GM18498 (cell line): ENCODE measurements at regions not wholly inside any gene's neighbourhood (a gene's known extent, or its start where the extent isn't known, plus 50 kb on each side); places are given as distances from the start of the nearest gene placed in this dataset.

Source experiments
- ATAC-seq: cut with Tn5 transposase; IDR thresholded peaks from one replicate; pipeline ENCODE4 v1.9.1; 2021; ENCODE audit warnings: mild to moderate bottlenecking, moderate library complexity; ENCODE audit not compliant: unreplicated experiment

DNA sequence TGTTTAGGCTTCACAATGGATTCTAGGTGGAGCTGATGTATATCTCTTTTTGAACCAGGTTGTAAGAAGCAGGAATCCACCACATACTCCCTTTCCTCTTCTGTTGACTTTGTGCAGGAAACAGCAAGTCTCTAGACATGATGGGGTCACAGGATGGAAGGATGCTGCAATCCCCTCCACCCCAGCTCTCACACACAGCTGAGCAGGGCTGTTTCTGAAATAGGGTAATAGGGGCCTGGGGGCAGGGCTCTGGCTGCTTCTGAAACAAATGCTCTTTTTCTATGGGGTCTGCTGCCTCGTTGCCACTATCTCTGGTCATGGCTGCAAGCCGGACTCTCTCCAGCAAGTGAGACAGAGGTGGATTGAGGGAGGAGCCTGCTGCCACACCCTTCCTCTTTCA, 148.9 kb downstream of the SOX11 start:
- ATAC-seq: no peak

DNA sequence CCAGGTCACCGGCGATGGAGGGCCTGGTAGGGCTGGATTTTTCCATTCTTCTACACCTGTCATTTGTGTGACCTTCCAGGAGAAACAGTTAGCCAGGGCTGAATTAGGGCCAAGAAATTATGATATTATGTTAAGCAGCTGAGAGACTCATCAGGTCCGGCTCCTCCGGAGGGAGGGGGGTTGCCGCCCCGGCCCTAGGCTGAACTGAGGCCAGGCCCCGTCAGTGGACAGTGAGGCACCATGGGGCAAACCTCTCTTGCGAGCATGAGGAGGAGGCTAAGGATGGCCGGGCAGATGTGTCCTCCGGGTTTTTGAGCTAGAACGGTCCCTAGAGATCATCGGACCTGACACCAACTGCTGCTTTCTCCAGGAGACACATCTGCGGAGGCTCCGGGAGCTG, 150.1 kb downstream of the SOX11 start:
- ATAC-seq: no peak

DNA sequence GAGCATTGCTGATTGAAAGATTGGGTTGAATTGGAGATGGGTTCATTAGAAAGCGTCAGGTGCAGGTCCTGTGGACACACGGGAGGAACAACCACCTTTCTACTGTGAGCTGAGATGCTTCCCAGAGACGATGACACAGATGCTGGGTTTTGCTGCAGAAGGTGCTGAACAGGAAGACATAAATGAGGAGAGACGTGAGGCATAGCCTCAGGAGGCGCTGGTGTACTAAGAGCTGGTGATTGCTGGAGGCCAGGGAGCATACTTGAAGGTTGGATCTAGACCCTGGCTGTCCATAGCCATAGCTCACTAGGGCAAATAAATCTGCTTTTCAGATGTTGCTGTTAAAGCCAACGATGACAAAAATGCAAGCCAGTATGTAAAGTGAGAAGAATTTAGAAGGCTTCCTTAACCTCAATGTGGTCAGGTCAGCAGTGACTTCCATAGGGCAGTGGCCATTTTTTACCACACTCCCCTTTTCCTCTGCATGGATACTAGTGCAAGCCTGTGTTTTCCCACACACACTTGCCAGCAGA, 153.7 kb downstream of the SOX11 start:
- no peak for ATAC-seq

DNA sequence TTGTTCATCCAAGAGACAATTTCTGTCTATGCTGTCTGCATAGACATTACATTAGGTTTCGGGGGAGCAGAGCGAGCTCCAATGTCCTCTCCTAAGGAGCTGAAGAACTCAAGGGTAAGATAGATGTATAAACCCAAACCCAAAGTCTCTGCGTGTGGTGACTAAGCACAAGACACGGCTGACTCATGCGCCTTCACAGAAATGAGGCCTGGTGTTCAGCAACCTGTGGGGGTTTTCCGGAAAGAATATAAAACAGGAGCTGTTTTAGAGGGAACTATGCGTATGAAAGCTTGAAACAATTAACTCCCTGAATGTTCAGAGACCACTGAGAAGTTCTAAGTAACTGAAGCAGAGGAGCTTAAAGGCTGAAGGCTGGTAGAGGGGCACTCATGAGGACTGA, 154.7 kb downstream of the SOX11 start:
- no peak for ATAC-seq

DNA sequence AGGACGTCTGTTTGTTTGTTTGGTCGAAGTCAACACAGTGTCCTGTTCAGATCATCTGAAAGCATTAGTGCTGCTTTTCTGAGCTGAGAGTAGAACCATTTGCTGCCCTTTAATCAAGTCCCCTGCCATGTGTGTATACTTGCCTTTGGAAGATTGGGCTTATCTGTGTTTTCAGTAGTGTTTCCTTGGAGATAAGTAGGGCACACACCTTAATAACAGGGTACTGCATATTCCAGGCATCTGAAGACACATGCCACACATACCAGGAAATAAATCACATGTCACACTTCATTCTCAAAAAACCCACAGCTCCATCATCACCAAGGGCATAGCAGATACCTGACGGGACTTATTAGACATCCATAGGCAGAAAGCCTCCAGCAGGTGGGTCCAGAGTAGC, 157.4 kb downstream of the SOX11 start:
- no peak for ATAC-seq

DNA sequence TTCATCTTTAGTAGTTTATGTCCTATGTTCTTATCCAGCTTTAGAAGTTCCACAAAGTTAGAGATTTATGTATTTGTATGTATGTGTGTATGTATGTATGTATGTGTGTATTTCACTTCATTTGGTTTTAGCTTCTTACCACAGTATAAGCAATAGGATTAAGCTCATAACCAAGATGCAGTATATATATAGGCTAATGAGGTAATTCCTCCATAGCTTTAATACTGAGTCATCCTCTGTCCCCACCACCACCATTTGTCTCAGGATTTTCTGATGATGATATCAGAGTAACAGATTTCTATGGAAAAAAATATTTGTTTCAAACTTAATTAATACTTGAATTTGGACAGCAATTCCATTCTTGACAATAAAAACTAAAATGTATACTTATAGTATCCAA, 159.2 kb downstream of the SOX11 start:
- ATAC-seq: no peak

DNA sequence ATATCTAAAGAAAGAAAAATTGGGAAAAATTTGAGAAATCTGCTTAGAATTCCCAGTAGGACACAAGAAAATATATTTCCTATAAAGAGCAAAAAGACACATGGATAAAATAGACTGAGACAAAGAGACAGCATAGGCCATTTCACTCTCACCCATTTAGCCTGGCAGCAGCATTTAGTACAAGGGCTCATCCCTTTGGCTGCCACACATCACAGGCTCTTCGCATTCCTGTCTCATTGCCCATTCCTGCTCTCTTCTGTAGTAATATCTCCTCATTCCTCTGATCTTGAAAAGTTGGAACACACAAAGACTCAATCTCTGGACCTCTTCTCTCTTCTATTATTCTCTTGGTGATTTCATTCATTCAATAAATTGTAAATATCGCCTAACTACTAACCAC, 162.6 kb downstream of the SOX11 start:
- no peak for ATAC-seq

DNA sequence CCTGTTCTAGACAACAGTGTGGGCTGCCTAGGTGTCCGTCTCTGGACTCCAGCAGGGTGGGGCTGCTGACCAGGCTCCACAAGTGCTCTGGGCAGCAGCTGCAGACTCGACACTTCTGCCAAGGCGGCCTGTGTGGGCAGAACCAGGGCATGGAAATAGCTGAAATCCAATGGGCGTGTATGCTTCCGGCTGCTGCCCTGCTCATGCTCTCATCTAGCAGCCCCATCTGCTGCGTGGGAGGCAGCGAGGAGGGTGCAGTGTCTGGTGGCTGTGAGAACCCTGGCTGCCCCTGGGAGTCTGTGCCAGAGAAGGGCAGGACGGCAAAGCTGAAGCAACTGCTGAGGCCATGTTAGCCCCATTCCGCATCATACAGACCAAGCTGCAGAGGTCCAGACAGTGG, 174.9 kb downstream of the SOX11 start:
- ATAC-seq: no peak

DNA sequence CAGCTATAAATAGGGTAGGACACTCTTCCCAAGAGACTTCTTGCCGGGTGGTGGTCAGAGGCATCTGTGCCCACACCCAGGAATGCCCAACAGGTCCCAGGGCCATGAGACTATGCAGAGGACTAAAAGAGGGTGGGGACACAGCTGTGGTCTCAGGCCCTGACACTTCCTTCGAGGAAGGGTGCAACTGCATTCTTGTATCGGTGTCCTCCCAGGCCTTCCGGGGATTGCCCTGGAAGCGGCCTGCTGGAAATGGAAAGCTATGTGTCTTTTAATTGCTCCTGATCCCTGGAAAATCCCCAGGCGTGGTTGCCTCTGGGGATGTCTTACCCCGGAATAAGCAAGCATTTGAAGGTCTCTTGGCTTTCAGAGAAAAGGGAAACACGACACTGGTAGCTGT, 176.7 kb downstream of the SOX11 start:
- ATAC-seq: no peak

DNA sequence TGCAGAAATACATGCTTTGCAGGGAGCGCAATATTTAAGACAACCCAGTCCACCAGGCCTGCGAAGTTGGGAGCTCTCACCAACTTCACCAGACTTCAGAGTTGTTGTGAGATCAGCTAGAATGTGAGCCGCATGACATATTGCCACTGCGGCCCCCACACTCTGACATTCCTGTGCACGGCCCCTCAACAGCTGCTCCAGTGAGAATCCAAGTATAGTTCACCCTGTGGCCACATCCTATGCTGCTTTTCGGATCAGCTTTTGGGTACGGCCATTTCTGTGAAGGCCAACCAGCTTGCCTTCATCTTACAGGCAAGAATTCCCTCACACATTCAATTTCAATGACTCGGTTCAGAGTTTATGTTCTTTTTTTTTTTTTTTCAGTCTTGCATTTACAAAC, 177.8 kb downstream of the SOX11 start:
- ATAC-seq: no peak

DNA sequence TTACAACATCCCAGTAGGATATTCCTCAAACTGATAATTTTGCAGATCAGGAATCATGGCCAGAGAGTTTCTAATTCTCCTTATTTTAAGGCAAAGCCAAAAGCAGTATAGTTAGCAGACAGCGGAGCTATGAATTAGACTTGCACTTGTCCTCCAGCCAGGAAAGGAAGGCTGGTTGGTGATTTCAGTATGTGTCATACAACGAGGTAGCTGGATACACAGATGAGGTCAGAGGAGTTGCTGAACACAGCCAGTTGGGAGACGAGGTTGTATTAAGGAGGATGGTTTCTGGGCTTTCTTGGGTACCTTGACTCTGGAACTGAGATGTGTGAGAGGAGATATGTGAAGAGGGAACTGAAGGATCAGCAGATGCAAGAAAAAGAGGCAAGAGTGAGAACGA, 185.2 kb downstream of the SOX11 start:
- no peak for ATAC-seq

DNA sequence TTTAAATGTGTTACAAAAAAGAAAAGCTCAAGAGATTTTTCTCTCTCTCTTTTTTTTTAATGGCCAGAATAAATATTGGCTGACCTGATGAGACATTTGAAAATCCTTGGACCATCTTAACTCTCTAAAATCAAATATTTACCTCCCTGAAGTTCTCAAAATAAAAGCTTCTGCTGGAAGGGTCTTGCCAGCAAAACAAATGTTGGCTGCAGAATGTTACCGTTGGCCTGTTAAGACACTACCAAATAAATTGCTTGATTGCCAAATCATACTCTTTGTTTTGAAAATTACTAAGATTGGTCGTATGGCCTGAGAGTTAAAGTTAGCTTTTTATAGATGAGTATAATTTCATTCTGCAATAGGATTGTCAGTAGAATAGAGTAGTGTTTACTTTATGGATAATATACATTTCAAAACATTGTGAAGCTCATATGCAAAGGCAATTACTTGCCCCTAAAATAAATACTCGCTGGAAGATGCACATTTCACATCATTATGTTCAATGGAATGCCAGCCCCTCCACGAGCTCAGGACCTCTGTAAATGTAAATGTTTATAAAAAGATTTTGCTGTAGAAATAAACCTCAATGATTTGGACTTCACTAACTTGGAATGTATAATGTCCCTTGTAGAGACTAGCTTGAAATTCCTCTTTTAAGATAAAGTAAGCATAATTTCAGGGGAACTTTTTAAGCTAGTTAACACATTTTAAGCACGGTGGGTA, 193.4 kb downstream of the SOX11 start:
- ATAC-seq: no peak

DNA sequence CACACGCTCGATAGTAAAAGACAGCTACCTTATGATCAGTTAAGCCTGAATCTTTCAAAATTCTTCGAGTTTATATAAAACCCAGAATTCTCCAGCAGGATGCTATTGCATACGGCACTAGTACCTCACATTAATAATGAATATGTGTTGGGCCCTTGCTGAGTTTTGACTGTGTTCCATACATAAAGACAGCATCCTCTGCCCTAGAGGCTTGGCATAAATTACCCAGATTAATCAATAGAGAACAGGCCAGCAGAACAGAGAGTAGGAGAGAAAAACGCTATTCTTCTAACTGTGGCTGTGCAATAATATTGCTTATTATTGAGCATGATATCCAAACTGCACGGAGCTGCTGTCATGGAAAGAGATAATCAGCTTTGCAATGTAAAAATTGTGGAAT, 194.3 kb downstream of the SOX11 start:
- no peak for ATAC-seq

DNA sequence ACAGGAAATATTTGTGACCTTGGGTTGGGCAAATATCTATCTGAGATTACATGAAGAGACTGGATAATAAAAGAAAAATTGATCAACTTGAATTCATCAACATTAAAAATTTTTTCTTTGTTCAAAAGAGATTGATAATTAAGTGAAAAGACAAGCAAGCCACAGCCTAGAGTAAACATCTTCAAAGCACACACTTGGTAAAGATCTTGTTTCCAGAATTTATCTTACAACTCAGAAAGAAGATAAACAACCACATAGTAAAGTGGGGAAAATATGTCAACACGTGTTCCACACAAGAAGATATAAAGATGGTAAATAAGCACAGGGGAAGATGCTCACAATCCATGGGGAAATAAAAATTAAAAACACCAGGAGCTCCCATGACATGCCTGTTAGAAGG, 195.9 kb downstream of the SOX11 start:
- ATAC-seq: no peak

DNA sequence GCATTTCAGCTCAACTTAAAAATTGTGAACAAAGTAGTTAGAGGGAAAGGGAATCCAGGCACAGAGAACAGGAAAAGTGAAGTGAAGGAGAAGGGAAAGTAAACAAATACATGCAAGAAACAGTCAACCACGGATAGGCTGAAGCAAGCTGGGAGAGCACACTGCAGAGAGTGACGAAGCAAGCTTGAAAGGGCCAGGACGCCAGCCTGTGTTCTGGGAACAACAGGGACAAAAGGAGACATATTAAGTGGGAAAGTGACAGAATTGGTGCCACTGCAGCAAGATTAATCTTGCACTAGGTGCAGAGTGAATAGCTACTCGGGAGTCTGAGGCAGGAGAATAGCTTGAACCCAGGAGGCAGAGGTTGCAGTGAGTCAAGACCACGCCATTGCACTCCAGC, 197.3 kb downstream of the SOX11 start:
- no peak for ATAC-seq

DNA sequence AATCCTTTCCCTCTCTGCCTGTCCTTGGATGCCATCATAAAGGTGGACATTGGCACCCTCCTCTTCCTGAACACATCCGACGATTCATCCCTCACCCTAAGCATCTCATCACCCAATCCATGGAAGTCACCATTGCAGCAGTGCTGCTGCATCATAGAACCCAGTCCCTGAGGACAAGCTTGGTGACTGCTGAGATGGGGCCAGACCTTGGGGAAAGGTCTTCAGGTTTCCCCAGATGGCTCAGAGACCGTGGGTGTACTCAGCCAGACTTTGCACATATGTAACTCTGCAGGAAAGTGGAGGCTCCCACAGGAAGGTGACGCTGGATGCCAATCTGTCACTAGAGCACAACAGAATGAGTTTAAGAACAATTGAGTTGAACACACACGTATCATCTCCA, 202.2 kb downstream of the SOX11 start:
- ATAC-seq: no peak

DNA sequence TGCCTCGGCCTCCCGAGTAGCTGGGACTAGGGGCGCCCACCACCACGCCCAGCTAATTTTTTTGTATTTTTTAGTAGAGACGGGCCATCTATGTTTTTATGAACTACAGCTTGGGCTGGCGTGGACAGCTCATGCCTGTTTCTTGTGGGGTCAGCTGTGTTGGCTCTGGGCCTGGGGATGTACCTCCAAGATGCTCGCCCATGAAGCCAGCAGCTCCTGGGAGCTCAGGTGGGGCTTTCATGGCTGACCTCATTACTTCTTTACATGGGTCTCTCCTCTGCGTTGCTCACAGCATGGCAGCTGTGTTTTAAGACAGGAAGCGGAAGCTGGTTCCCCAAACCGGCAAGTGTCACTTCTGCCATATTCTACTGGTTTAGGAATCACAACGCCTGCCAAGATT, 203.1 kb downstream of the SOX11 start:
- no peak for ATAC-seq

DNA sequence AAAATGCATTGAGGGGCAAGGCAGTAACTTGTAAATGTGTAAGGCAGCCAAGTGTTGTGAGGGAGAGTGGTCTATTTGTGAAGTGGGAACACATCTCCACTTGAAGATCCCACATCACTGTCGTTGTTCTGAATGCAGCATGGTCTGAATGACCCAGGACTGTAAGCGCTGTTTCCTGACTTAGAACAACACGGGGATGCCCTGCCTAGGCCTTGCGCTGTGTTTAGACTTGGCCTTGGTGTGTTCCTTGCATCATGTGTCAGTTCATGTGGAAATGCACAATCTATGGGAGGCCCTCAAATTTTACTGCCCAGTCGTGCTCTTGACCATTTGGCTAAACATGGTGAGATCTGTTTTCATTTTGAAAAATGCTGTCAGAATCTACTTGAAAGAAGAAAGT, 205.1 kb downstream of the SOX11 start:
- no peak for ATAC-seq

DNA sequence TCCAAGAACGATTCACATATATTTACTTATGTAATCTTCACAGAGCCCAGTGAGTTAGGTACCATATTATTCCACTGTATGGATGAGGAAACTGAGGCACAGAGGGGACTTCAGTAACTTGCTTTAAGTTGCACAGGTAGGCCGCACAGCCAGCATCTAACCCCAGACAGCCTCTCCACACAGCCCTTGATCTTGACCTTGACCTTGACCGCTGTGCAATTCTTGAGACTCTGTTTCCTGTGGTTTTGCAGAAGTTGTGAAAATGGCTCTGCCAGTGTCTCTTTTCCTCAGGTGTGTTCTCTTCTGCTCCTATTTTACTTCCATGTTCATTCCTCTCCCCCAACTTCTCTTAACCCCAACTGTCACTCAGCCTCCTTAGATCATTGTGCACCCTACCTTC, 206.5 kb downstream of the SOX11 start:
- no peak for ATAC-seq

DNA sequence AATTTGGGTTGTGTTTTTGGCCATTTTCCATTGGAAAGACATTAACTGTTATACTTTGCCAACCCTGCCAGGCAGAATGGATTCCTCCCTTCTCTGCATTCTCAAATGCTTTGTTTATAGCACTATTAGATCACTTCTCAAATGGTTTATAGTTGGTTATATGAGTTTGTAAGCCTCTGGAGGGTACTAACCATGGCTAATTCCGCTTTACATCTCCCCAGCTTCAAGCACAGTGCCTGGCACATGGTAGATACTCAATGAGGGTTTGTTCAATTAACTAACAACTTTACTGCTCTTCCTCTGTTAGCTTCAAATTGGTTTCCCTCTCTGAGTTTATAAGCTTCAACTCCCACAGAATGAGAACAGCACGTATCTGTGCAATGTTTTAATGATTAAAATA, 213.5 kb downstream of the SOX11 start:
- ATAC-seq: no peak

DNA sequence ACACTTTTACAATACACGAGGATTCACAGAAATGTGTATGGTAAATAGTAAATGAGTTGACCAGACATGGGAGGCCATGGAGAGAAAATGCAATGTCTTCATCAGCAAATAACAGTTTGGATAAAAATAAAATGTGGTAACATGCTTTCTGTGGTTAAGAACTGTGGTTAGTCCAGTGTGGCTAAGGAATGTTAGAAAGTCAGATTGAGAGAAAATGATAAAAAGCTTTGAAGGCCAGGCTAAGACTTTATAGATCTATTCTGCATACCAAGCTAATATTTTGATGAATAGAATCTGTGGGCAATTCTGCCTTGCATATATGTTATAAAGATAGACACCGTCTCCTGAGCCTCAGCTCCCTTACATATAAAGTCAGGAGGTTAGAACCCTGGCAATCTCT, 215.9 kb downstream of the SOX11 start:
- no peak for ATAC-seq

DNA sequence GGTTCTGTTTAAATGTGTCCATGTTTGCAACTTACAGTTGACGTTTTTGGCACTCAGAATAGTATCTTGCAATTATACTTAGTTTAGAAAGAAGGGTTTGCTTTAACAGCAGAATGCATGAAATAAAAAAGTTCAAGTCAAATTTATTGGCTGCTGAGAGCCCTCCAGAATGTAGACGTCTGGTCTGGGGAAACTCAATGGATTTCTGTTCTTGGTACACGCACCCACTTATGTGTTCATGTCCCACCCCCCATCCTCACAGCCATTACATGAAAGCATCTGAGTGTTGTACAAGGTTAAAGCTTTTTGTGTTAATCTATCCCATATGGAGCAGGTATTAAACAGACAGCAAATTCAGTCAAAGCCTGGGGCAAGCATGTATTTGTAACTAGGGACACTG, 219.5 kb downstream of the SOX11 start:
- no peak for ATAC-seq

DNA sequence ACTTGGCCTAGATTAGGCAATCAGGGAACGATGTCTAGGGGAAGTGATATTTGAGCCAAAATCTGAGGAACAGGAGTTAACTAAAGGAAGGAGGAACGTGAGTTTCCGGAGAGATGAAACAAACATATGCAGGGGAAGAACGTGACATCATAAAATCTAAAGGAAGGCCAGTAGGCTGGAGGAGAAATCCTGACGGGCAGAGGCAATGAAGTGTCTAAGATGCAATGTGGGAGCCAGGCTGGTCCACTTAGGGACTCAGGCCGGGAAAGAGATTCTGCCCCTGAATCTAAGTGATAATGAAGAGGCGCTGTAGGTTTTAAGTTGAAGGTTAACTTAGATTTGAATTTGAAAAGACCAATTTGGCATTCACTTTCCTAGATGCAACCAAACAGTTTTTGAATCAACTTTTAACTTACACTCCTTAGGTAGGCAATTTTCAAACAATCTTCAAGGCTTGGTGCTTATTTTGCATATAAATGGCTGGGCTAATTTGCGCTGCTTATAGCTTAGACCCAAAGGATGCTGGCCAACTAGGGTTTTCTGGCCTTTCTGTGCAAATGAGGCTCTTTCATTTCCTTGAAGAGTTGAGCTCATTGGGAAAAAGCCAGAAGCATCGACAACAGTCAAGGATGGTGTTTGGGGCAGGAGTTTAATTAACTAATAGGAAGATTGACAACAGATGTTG, 221.7 kb downstream of the SOX11 start:
- ATAC-seq: no peak
